Pons (tissue), 1 donor: ENCODE measurements at regions not wholly inside any gene's neighbourhood (a gene's known extent, or its start where the extent isn't known, plus 50 kb on each side); places are given as distances from the start of the nearest gene placed in this dataset.
"Not testable (repeated sequence)": the region's sequence is repeated elsewhere in the genome, so short reads cannot be mapped to it uniquely, and the experiment has no call there.

Experiments used
- DNase-seq: peaks from one replicate; pipeline ENCODE4 v3.0.0-alpha.2; 2016; ENCODE audit warnings: low spot score

DNA sequence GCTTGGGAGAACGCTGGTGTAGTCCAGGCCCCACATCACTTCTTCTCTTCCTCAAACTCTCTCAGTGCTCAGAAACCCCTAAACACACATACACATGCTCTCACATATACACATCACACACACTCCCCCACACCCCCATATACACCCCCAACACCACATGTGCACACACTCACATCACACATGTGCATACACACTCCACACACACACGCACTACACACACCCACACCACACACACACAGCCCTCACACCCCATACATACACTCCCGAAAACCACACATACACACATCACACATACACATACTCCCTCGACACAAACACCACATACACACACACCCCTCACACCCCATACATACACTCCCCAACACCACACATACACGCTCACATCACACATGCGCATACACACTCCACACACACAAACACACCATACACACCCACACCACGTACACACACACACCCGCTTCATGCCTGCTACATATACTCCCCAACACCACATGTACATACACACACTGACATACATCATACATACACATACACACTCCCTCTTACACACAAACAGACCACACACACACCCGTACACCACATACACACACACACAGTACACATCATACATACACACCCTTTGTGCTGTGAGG is 110.3 kb upstream of the TMEM170B start:
- DNase-seq, result no peak

DNA sequence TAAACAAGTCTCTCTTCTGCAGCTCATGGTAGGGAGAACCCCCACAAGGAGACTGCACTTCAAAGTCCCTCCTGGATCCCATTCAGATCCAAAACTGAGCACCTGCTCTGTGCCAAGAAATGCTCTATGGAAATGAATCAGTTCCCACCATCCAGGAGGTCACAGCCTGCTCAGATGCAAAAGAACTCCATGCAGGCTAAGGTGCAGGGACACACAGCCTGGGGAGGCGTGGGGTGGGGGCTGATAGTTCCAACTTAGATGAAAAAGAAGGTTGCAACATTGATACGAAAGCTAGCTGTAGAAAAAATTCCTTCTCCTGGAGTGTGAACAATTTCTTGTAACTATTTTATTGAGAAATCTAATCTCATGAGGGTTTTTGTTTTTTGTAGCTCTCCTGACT is 111.0 kb upstream of the TMEM170B start:
- DNase-seq, result no peak

- no peak for DNase-seq
Measured at GRCh38 chr6:11425876-11426275, 111.7 kb upstream of the TMEM170B start.

DNA sequence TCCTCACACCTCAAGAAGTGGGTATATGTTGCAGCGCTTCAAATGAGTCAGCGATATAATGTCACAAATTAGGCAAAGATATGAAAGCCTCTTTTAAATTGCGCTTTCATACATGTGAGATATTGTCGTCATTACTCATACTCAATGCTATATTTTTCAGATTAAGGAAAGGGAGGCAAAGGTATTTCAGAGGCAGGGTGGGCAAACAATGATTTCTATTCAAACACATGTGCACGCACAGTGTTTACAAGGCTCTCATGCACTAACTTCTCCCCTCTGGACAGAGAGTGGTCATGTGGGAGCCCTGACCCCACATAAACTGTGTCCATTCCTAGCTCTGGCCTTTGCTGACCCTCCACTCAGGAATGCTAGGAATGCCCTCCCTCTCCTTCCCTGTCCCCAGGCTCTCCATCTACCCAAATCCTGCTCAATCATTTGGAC is 112.1 kb upstream of the TMEM170B start:
- no peak for DNase-seq

DNA sequence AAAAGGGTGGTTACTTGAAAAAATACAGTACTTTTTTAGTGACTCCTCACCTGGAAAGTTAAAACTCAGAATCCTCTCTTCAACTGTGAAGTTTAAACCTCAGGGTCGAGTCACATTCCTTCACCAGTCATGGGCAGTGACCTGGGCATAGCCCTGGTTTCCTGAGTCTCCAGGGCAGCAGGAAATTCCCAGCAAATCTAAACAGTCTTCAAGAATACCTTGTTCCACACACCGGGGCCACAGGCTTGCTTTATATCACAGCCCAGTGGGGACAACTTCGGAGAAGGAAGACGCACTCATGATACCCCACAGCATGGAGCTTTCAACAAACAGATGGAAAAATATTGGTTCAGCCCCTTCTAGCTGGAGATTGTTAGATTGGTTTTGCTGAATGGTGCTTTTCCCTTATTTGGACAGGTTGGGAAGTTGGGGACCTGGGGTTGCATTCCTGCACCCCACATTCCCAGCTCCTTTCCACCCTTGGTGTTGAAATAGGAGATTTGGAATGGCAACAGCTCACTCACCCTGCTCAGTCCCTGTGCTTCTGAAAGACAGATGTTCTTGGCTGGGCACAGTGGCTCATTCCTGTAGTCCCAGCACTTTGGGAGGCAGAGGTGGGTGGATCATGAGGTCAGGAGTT is 113.0 kb upstream of the TMEM170B start:
- DNase-seq, result no peak

DNA sequence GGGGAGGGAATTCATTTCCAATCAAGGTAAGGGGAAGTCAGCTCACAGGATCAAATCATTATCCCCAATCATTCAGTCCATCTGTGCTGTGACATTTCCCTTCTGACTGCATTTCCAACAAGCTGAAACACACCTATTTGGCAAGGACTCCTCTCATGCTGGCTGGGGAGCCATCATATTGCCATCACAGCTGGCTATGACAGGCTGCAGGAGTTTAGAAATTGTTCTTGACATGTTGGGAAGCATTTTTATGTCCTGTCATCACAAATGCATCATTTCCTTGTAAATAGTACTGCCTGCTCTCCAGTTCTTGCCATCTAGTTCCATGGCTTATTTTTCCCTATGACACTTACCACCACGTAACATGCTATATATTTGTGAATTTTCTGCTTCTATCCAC is 113.9 kb upstream of the TMEM170B start:
- no peak for DNase-seq

DNA sequence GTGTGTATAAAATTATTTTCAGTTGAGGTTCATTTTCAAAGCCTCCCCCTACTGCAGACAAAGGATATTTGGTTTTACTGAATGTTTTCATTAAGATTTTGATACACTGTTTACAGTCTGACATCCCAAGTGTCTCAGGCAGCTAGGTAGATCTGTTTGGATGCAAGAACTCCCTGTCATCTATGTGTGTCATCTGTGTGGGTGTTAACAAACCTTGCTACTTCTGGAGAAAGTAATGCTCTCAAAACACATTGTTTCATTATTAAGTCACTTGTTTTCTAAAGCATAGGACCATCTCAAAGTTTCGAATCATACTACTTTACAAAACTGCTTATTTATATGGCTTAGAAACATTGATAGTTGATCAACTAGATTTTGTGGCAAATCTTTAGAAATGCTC is 114.5 kb upstream of the TMEM170B start:
- DNase-seq, result no peak

DNA sequence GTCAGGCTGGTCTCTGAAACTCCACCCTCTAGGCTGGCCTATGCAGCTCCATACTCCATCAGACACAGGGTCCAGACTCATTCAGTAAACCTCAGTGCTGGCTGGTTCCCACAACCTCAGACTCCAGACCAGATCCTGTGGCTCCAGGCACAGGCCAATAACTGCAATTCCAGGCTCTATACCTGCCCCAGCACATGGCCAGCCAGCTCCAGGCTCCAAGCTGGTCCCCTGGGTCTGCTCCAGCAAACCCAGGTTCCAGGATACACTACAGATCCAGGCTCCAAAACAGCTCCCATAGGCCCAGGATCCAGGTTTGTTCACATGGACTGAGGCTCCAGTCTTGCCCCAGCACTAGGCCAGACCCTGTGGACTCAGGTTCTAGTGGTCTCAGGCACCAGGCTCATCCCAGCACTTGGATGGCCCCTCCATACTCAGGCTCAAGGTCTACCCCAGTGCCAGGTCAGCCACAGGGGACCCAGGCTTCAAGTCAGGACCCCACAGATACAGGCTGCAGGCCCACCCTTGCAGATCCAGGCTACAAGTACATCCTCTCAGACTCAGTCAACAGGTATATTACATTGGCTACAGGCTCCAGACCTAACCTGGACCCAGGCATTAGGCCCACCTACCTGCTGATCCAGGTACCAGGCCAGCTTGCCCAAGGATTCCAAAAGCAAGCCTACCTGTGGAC is 117.6 kb upstream of the TMEM170B start:
- no peak for DNase-seq

DNA sequence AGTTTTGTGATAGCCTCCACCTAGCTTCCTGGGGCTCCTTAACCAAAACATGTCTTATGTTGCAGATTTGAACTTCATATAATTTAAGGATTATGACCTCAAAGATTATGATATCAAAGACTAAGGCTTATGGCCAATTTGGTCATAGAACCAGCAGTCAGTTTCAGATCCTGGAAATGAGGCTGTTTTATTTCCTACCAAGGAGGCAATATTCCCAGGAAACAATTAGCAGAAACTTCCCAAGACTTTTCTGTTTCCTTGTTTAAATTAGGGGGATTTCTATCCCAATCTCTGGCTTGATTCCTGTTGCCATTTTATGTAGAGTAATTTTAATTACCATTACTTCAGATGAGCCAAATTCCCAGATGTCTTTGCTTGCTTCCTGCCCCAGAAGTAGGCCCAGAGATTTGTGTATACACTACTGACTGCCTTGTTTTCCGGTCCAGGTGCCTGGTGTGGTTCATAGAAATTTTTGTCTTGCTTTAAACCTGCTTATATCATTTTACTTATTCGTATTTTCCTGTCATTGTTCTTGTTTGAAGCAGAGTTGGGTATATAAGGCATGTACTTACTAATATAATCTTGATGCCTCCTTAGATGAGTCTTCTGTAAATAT is 119.2 kb upstream of the TMEM170B start:
- no peak for DNase-seq

DNA sequence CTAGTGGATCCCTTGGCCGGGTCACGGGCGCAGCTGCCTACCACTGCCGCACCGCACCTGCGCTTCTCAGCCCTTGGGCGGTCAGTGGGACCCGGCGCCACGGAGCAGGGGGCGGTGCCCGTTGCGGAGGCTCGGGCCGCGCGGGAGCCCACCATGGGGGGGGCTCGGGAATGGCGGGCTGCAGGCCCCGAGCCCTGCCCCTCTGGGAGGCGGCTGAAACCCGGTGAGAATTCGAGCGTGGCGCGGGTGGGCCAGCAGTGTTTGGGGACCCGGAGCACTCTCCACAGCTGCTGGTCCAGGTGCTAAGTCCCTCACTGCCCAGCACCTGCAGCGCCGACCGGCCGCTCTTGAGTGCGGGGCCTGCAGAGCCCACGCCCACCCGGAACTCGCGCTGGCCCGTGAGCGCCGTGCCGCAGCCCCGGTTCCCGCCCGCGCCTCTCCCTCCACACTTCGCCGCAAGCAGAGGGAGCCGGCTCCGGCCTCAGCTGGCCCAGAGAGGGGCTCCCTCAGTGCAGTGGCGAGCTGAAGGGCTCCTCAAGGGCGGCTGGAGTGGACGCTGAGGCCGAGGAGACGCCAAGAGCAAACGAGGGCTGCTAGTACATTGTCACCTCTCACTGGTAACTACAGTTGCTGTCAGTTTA is 120.5 kb upstream of the TMEM170B start:
- DNase-seq, result no peak

- not testable (repeated sequence) for DNase-seq
Measured at GRCh38 chr6:11416099-11416935, 121.2 kb upstream of the TMEM170B start.

- no peak for DNase-seq
Measured at GRCh38 chr6:11415557-11415956, 122.0 kb upstream of the TMEM170B start.

GRCh38 chr6:11414176-11414963 is 123.2 kb upstream of the TMEM170B start:
- no peak for DNase-seq

DNA sequence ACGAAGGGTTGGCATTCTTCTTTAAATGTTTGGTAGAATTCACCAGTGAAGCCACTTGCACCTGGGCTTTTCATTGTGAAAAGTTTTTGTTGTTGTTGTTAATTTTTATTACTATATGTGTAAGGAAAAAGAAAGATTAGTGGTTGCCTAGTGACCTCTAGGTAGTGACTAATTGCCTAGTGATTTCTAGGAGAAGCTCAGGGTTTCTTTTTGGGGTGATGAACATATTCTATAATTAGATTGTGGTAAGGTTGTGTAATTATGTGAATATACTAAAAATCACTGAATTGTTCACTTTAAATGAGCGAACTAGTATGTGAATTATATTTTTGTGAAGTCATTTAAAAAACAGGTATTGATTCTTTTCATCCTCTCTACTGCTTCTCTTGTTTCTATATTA is 123.8 kb upstream of the TMEM170B start:
- DNase-seq, result no peak

DNA sequence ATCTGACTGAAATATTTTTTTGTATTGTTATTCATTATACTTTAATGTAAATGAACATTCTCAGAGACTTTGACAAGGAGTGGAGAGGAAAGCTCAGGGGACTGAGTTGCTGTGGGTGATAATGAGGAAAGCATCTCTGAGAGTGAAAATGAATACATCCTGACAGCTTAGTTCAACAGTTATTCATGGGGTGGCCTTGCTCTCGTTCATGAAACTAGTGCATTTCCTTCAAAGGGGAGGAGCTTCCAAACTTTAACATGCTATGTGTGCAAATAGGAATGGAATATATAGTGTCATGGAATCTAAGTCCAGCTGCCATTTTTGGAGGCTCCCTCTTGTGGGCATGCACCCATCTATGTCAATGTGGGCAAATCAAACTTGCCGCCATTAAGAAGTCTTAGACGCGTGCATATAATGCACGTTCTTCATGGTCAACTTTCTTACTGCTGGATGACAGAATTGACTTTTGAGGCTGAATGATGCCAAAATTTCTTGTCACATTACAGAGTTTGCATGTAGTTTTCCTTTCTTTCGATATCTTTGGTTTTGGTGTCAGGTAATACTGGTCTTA is 124.3 kb upstream of the TMEM170B start:
- no peak for DNase-seq

DNA sequence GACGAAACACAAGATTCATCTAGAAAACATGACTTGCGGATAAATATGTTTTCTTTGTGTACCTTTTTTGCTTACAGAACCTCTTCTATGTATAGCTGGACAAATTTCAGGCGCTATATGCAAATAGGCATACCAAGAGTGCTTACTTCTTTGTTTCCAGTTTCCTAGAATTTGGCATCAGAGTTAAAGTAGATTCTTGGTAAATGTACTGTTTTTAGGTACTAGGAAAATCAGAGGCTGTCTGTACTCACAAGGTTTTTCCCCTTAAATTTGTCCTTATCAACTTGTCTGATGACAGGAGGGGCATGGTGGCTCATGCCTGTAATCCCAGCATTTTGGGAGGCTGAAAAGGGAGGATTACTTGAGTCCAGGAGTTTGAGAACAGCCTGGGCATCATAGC is 124.9 kb upstream of the TMEM170B start:
- no peak for DNase-seq

- no peak for DNase-seq
Measured at GRCh38 chr6:11412011-11412424, 125.5 kb upstream of the TMEM170B start.

GRCh38 chr6:11411593-11411992 is 126.0 kb upstream of the TMEM170B start:
- DNase-seq, result no peak

DNA sequence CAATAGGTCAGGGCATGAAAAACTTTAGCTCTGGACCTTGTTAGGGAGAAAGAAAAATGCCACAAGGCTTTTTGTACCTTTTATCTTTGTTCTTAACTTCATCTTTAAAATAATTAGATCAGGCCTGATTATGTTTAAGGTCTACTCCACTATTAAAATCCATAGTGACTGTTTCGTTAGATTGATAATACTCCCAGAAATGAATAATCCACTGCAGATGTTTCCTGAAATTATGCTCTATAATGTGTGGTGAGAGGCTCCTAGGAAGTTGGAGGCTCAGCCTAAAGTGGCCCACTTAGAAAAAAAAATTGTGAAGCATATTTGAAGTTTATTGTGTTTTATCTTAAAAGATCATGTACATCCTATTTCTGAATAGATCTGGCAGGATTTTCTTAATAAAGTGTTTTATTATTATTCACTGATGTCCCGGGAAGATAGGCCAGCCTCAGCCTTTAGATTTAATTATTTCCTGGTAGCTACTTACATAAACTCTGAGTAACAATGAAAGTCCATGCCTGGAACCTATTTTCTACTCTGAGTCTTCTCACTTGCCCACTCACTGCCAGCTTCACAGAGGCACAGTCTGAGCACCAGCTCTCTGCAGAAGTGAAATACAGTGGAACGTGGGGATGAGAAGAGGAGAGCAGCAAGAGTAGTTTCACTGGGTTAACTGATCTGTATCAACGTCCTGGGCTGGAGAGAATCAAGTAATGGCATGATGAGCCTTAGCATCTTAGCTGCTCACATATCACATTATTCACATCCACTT is 126.8 kb upstream of the TMEM170B start:
- DNase-seq, result no peak

DNA sequence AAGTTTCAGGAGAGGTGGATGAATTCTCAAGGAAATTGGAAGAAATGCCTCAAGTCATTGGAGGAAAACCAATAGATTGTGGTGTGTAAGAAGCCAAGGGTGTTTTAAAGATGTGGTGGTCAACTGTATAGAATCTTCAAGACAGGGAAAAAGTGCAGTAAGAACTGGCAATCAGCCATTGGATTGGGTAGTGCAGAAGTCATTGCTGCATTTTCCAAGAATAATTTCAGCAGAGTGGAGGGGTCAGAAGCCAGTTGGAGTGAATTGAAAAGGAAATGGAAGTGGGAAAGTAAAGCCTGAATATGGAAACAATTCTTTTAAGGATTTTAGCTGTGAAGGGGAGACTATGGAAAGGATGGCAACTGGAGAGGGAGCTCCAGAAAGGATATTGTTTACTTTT is 128.2 kb upstream of the TMEM170B start:
- no peak for DNase-seq
